OCI-LY3 (cell line): ENCODE measurements at regions not wholly inside any gene's neighbourhood (a gene's known extent, or its start where the extent isn't known, plus 50 kb on each side); places are given as distances from the start of the nearest gene placed in this dataset.

Experiments
- H2AFZ ChIP-seq: fragments of 200-600, 300-600 bp; shearing (Covaris generic); 2 replicates; pipeline ENCODE4 v1.6.0; 2014; ENCODE audit warnings: antibody characterized with exemption, low read depth, low read length
- H3K27ac ChIP-seq: fragments of 200-600, 300-600 bp; sonication (generic); 2 replicates; pipeline ENCODE4 v1.5.1; 2014; ENCODE audit warnings: mild to moderate bottlenecking, low read length, moderate library complexity, mixed read lengths
- H3K27me3 ChIP-seq: fragments of 200-600, 300-600 bp; sonication (generic); 2 replicates; pipeline ENCODE4 v1.6.1; 2014; ENCODE audit warnings: low read depth, low read length, mixed read lengths
- H3K36me3 ChIP-seq: fragments of 200-600, 300-600 bp; sonication (generic); replicated peaks from 2 replicates; pipeline ENCODE3; 2014; ENCODE audit warnings: low read depth, low read length, mixed read lengths
- H3K4me1 ChIP-seq: fragments of 300-600, 200-600 bp; sonication (generic); 2 replicates; pipeline ENCODE4 v1.6.1; 2014; ENCODE audit warnings: low read length, mixed read lengths
- H3K4me2 ChIP-seq: fragments of 200-600, 300-600 bp; sonication (generic); 2 replicates; pipeline ENCODE4 v1.6.1; 2014; ENCODE audit warnings: low read length, mixed read lengths
- H3K4me3 ChIP-seq: fragments of 300-600, 200-600 bp; sonication (generic); 2 replicates; pipeline ENCODE4 v1.5.1; 2014; ENCODE audit warnings: antibody characterized with exemption, mild to moderate bottlenecking, low read length, moderate library complexity
- H3K79me2 ChIP-seq: fragments of 300-600, 200-600 bp; shearing (Covaris generic); 2 replicates; pipeline ENCODE4 v1.6.1; 2014; ENCODE audit warnings: mild to moderate bottlenecking, low read length, mixed read lengths
- H3K9ac ChIP-seq: fragments of 300-600, 200-600 bp; shearing (Covaris generic); 2 replicates; pipeline ENCODE4 v1.6.0; 2014; ENCODE audit warnings: mild to moderate bottlenecking, low read length, moderate library complexity
- H3K9me3 ChIP-seq: fragments of 200-600, 300-600 bp; shearing (Covaris generic); 2 replicates; pipeline ENCODE4 v1.6.1; 2014; ENCODE audit warnings: low read length, mixed read lengths; ENCODE audit not compliant: insufficient read depth
- H4K20me1 ChIP-seq: fragments of 200-600, 300-600 bp; sonication (generic); 2 replicates; pipeline ENCODE4 v1.6.1; 2016; ENCODE audit warnings: low read length, mixed read lengths; ENCODE audit not compliant: insufficient read depth
- EZH2phosphoT487 ChIP-seq: fragments of 200-600 bp; shearing (Covaris generic); IDR thresholded peaks from 2 replicates; pipeline ENCODE4 v1.6.1; 2018; ENCODE audit warnings: antibody characterized with exemption, mixed run types, low read depth
- TF ChIP-seq, protein P1 (sequence below): fragments of 200-600, 300-600 bp; sonication (generic); IDR thresholded peaks from 2 replicates; pipeline ENCODE4 v1.5.1; 2014; ENCODE audit warnings: antibody characterized with exemption, low read length, low read depth

DNA sequence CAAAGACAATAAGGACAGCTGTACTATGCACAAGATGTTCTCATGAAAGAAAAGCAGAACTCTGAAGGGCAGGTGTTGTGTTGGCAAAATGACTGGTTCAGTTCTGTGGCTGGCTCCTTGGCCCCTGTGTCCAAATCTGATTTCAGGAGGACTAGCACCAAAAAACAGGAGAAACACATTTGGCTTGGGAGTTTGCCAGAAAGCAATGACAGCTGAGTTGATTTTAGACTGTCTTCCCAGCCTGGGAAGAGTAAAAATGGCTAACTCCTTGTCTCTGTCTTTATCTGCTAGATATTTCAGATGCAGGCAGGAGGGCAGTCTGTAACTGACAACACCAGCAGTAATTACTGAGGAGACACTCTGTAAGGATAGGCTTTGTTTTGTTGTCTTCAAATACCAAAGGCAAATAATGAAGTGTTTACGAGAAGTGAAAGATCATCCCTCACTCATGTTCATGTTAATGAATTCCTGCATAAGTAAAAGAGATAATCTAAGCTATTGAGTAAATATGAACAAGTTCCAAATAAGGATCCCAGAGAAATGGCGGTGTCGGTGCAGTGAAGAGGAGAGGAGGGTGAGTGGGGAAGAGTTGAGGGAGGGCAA, 989.0 kb downstream of the CDH11 start:
- no peak overlapping the region for H3K4me3 ChIP-seq
- no peak overlapping the region for H3K27ac ChIP-seq
- no peak overlapping the region for H3K4me2 ChIP-seq
- H3K79me2 ChIP-seq: no peaks in the 10 kb centered on the region
- peaks cover 5% of the 10 kb centered on the region; the same call in 1 of the 2 replicates for H3K9me3 ChIP-seq
- H4K20me1 ChIP-seq: no peaks in the 10 kb centered on the region
- no peaks in the 10 kb centered on the region for H3K36me3 ChIP-seq
- H3K27me3 ChIP-seq: no peaks in the 10 kb centered on the region
- no peak overlapping the region for H2AFZ ChIP-seq
- no peak overlapping the region for H3K9ac ChIP-seq
- no peak for TF ChIP-seq EZH2phosphoT487
- TF ChIP-seq, protein P1, sequence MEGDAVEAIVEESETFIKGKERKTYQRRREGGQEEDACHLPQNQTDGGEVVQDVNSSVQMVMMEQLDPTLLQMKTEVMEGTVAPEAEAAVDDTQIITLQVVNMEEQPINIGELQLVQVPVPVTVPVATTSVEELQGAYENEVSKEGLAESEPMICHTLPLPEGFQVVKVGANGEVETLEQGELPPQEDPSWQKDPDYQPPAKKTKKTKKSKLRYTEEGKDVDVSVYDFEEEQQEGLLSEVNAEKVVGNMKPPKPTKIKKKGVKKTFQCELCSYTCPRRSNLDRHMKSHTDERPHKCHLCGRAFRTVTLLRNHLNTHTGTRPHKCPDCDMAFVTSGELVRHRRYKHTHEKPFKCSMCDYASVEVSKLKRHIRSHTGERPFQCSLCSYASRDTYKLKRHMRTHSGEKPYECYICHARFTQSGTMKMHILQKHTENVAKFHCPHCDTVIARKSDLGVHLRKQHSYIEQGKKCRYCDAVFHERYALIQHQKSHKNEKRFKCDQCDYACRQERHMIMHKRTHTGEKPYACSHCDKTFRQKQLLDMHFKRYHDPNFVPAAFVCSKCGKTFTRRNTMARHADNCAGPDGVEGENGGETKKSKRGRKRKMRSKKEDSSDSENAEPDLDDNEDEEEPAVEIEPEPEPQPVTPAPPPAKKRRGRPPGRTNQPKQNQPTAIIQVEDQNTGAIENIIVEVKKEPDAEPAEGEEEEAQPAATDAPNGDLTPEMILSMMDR: no peak
- H3K4me1 ChIP-seq: no peaks in the 10 kb centered on the region

DNA sequence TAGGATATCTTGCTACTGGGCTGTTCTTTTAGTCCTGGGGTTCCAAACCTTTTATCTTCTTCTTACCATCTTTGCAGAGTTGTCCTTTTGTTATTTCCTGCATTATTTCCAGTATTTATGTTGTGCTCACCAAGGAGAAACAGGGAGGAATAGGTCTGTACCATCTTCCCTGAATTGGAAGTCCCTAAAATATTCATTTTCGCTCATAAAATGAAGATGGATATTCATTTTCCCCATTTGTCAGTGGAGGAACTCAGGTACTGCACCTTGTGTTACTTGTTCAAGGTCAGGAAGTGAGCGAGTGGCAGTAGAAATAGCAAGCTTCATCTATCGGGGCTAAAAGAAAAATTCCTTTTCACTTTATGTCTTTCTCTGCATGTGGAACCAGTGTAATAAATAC, 989.7 kb downstream of the CDH11 start:
- Histone ChIP-seq H3K36me3 (no peaks in the 10 kb centered on the region), H3K27me3 (no peaks in the 10 kb centered on the region), H2AFZ (no peak overlapping the region), H3K79me2 (no peaks in the 10 kb centered on the region), H3K9me3 (peaks cover 5% of the 10 kb centered on the region; the same call in 1 of the 2 replicates), H3K4me3 (no peak overlapping the region), H3K9ac (no peak overlapping the region), H4K20me1 (no peaks in the 10 kb centered on the region), H3K27ac (no peak overlapping the region), H3K4me1 (no peaks in the 10 kb centered on the region), H3K4me2 (no peak overlapping the region)
- TF ChIP-seq, protein P1: no peak
- TF ChIP-seq EZH2phosphoT487: no peak

DNA sequence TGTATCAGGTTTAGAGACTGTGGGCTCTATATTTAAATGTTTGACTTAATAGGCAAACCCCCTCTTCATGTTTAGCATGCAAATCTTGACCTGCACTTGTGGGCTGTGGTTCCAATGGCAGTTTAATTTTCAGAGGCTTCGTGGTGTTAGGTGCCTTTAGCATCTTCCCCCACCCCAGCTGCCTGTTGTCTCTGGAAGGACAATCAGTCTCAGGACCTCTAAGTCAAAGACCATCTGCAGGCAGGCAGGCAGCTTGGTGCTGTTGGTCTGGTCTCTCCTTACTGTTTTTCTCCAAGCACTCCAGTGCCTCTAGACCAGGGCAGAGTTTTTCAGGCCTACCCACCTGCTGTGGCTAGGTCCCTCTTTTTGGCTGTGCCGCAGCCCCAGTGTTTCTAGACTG, 990.4 kb downstream of the CDH11 start:
- H3K9ac ChIP-seq: no peak overlapping the region
- H3K79me2 ChIP-seq: no peaks in the 10 kb centered on the region
- H3K36me3 ChIP-seq: no peaks in the 10 kb centered on the region
- no peak overlapping the region for H3K4me3 ChIP-seq
- H3K4me1 ChIP-seq: no peaks in the 10 kb centered on the region
- no peak overlapping the region for H3K4me2 ChIP-seq
- peaks cover 5% of the 10 kb centered on the region; the same call in 1 of the 2 replicates for H3K9me3 ChIP-seq
- TF ChIP-seq, protein P1: no peak
- TF ChIP-seq EZH2phosphoT487: no peak
- H3K27me3 ChIP-seq: no peaks in the 10 kb centered on the region
- H4K20me1 ChIP-seq: no peaks in the 10 kb centered on the region
- no peak overlapping the region for H2AFZ ChIP-seq
- H3K27ac ChIP-seq: no peak overlapping the region

DNA sequence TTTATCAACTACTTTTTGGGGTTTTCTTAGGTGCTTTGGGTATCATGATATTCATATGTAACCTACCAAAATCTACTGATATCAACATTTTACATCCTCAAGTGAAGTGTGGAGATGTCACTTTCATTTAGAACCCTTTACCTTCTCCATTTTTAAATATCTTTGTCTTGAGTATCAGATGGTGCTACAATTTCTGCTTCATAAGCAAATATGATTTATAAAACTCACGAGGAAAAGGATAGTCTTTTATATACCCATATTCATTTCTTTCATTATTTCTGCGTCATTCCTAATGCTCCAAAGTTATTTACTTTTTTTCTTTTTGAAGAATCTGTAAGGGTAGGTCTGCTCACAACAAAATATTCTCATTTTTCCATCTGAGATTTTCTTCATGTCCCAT, 991.7 kb downstream of the CDH11 start:
- Histone ChIP-seq H4K20me1 (no peaks in the 10 kb centered on the region), H3K27me3 (no peaks in the 10 kb centered on the region), H3K4me2 (no peak overlapping the region), H3K9ac (no peak overlapping the region), H3K9me3 (peaks cover 5% of the 10 kb centered on the region; the same call in 1 of the 2 replicates), H3K4me3 (no peak overlapping the region), H3K36me3 (no peaks in the 10 kb centered on the region), H2AFZ (no peak overlapping the region), H3K27ac (no peak overlapping the region), H3K79me2 (no peaks in the 10 kb centered on the region), H3K4me1 (no peaks in the 10 kb centered on the region)
- TF ChIP-seq, protein P1: no peak
- no peak for TF ChIP-seq EZH2phosphoT487
